Ishikawa (cell line): ENCODE measurements at regions not wholly inside any gene's neighbourhood (a gene's known extent, or its start where the extent isn't known, plus 50 kb on each side); places are given as distances from the start of the nearest gene placed in this dataset.

Experiments used
- CEBPB ChIP-seq: IDR thresholded peaks from 2 replicates; pipeline ENCODE4 v1.6.1; 2012
- CREB1 ChIP-seq: IDR thresholded peaks from 2 replicates; pipeline ENCODE4 v1.6.1; 2012; ENCODE audit warnings: low read depth
- EGR1 ChIP-seq: IDR thresholded peaks from 2 replicates; pipeline ENCODE4 v1.6.1; 2012
- EP300 ChIP-seq: IDR thresholded peaks from 2 replicates; pipeline ENCODE4 v1.6.1; 2012; ENCODE audit warnings: borderline replicate concordance
- FOXM1 ChIP-seq: IDR thresholded peaks from 2 replicates; pipeline ENCODE4 v1.6.1; 2012; ENCODE audit warnings: low read depth, borderline replicate concordance
- NFIC ChIP-seq: IDR thresholded peaks from 2 replicates; pipeline ENCODE4 v1.6.1; 2012
- RAD21 ChIP-seq: IDR thresholded peaks from 2 replicates; pipeline ENCODE4 v1.6.1; 2012; ENCODE audit warnings: low read depth
- REST ChIP-seq: IDR thresholded peaks from 2 replicates; pipeline ENCODE4 v1.6.1; 2012; ENCODE audit warnings: low read depth, mild to moderate bottlenecking
- TAF1 ChIP-seq: IDR thresholded peaks from 2 replicates; pipeline ENCODE4 v1.6.1; 2012; ENCODE audit warnings: low read depth, mild to moderate bottlenecking
- TCF12 ChIP-seq: IDR thresholded peaks from 2 replicates; pipeline ENCODE4 v1.6.1; 2012; ENCODE audit warnings: low read depth
- TEAD4 ChIP-seq: IDR thresholded peaks from 2 replicates; pipeline ENCODE4 v1.6.1; 2012
- USF1 ChIP-seq: IDR thresholded peaks from 2 replicates; pipeline ENCODE4 v1.6.1; 2012
- YY1 ChIP-seq: IDR thresholded peaks from 2 replicates; pipeline ENCODE4 v1.6.1; 2012; ENCODE audit warnings: low read depth
- ZBTB7A ChIP-seq: IDR thresholded peaks from 2 replicates; pipeline ENCODE4 v1.6.1; 2012; ENCODE audit warnings: low read depth
- TF ChIP-seq, protein P1 (sequence below): IDR thresholded peaks from 2 replicates; pipeline ENCODE4 v1.6.1; 2012

- TF ChIP-seq TEAD4 (no peak), EP300 (no peak)
Observed at GRCh38 chr10:130806426-130806825, 505.1 kb downstream of the TCERG1L start.

DNA sequence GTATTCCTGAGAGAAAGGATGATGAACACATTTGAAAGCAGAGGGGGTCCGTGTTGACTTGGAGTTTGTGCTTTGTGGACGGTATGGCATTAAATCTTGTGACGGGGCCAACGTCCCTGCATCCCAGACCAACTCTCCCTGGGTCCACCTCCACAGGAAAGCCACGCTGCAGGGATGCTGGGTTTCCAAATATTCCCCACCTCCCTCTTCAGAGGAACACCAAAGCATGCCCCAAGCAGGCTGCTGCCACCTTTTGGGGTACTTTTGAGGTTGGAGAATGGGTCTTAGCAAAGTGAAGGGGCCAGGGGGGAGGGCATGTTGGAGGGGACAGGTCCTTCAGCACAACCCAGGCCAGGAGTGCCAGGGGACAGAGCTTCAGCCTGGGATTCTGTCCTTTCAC, 504.4 kb downstream of the TCERG1L start:
- TF ChIP-seq NFIC: no peak
- no peak for TF ChIP-seq TAF1
- no peak for TF ChIP-seq TCF12
- no peak for TF ChIP-seq YY1
- TF ChIP-seq CREB1: no peak
- TF ChIP-seq EP300: no peak
- TF ChIP-seq USF1: no peak
- no peak for TF ChIP-seq FOXM1
- TF ChIP-seq RAD21: no peak
- TF ChIP-seq, protein P1, sequence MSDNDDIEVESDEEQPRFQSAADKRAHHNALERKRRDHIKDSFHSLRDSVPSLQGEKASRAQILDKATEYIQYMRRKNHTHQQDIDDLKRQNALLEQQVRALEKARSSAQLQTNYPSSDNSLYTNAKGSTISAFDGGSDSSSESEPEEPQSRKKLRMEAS: no peak
- no peak for TF ChIP-seq TEAD4
- no peak for TF ChIP-seq CEBPB
- TF ChIP-seq REST: no peak
- TF ChIP-seq ZBTB7A: no peak

GRCh38 chr10:130807721-130808120, 503.8 kb downstream of the TCERG1L start:
- TF ChIP-seq EP300 (no peak), RAD21 (no peak), TCF12 (no peak), EGR1 (no peak), TAF1 (no peak), TEAD4 (no peak), NFIC (no peak), FOXM1 (no peak), YY1 (no peak), CREB1 (no peak), REST (no peak), ZBTB7A (no peak), CEBPB (no peak), USF1 (no peak)
- TF ChIP-seq, protein P1: no peak

DNA sequence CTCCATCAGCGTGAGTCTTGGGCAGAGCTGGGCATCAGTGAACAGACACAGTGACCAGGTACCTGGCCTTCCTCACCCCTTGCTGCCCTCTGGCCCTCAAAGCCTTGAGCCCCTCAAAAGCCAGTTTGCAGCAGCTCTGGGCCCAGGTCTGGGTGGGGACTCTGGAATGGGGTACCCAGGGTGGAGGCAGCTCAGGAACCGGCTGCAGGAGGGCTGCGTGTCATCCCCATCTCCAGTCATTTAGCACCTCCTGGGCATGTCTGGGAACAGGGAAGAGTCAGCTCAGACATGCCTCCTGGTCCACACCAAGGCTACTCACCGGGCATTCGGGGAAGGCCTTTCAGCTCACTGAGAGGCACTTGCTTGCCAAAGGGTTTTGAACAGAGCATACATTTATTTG, 503.3 kb downstream of the TCERG1L start:
- TF ChIP-seq REST: no peak
- TF ChIP-seq EGR1: no peak
- TF ChIP-seq, protein P1: no peak
- TF ChIP-seq CREB1: no peak
- TF ChIP-seq TAF1: no peak
- TF ChIP-seq USF1: no peak
- no peak for TF ChIP-seq RAD21
- TF ChIP-seq TCF12: no peak
- no peak for TF ChIP-seq YY1
- TF ChIP-seq ZBTB7A: no peak
- TF ChIP-seq TEAD4: no peak
